HAP-1 (cell line): ENCODE measurements at regions not wholly inside any gene's neighbourhood (a gene's known extent, or its start where the extent isn't known, plus 50 kb on each side); places are given as distances from the start of the nearest gene placed in this dataset.

ENCODE experiments used
- DNase-seq, 2 experiments: peaks; one replicate each; pipeline ENCODE4 v3.0.0-alpha.2; 2016 to 2020; ENCODE audit warnings: low spot score in 2 of 2
- H3K27me3 ChIP-seq: fragments of 250-450 bp; sonication (Bioruptor Pico); 2 replicates; pipeline ENCODE4 v1.5.1; 2020; ENCODE audit warnings: low read depth, mild to moderate bottlenecking, moderate library complexity
- H3K36me3 ChIP-seq: fragments of 250-450 bp; sonication (Bioruptor Pico); replicated peaks from 2 replicates; pipeline ENCODE4 v1.5.1; 2020; ENCODE audit warnings: mild to moderate bottlenecking
- H3K4me1 ChIP-seq: fragments of 250-450 bp; sonication (Bioruptor Pico); 2 replicates; pipeline ENCODE4 v1.5.1; 2020; ENCODE audit warnings: mild to moderate bottlenecking
- H3K4me3 ChIP-seq: fragments of 250-450 bp; sonication (Bioruptor Pico); 2 replicates; pipeline ENCODE4 v1.5.1; 2020; ENCODE audit warnings: mild to moderate bottlenecking, moderate library complexity
- H3K9me3 ChIP-seq: fragments of 250-450 bp; sonication (Bioruptor Pico); 2 replicates; pipeline ENCODE4 v1.5.1; 2020; ENCODE audit warnings: mild to moderate bottlenecking, moderate library complexity
- in situ Hi-C: fragments of 300-500 bp; cut with MboI; formaldehyde crosslinking; loops from 3 replicates; pipeline ENCODE4 v1.14.3; 2020; ENCODE audit warnings: low sequenced_read_pairs, inconsistent platforms, mixed read lengths

- DNase-seq: peak; percentile 24 to 96
- in situ Hi-C loops: loop anchor here (25.0 kb wide), 1 partner anchor 100 kb away; no protein-coding TSS in a partner anchor
- Histone ChIP-seq H3K36me3 (no peaks in the 10 kb centered on the region), H3K4me3 (no peak overlapping the region), H3K9me3 (peaks cover 13% of the 10 kb centered on the region), H3K27me3 (no peaks in the 10 kb centered on the region), H3K4me1 (peaks cover 18% of the 10 kb centered on the region)
These were observed 479.9 kb upstream of the BTBD3 start for GRCh38 chr20:11437611-11438380.

- Histone ChIP-seq H3K27me3 (no peaks in the 10 kb centered on the region), H3K4me1 (peaks cover 23% of the 10 kb centered on the region), H3K36me3 (no peaks in the 10 kb centered on the region), H3K9me3 (peaks cover 13% of the 10 kb centered on the region), H3K4me3 (no peak overlapping the region)
- in situ Hi-C loops: loop anchor here (25.0 kb wide), 1 partner anchor 101 kb away; no protein-coding TSS in a partner anchor
- DNase-seq: peak; percentile 72 to 87
These were observed 479.3 kb upstream of the BTBD3 start for GRCh38 chr20:11438412-11438811.

- Histone ChIP-seq H3K4me3 (no peak overlapping the region), H3K27me3 (no peaks in the 10 kb centered on the region), H3K4me1 (peaks cover 17% of the 10 kb centered on the region), H3K36me3 (no peaks in the 10 kb centered on the region), H3K9me3 (no peaks in the 10 kb centered on the region)
- in situ Hi-C loops: loop anchor here (25.0 kb wide), 1 partner anchor 106 kb away; no protein-coding TSS in a partner anchor
- DNase-seq: peak in 1 of 2 experiments; percentile 64
These were observed 474.1 kb upstream of the BTBD3 start for GRCh38 chr20:11443382-11444119.

GRCh38 chr20:11445161-11445560 is 472.5 kb upstream of the BTBD3 start:
- no peaks in the 10 kb centered on the region for H3K27me3 ChIP-seq
- in situ Hi-C loops: loop anchor here (25.0 kb wide), 1 partner anchor 108 kb away; no protein-coding TSS in a partner anchor
- no peak for DNase-seq
- H3K4me1 ChIP-seq: peaks cover 11% of the 10 kb centered on the region
- no peaks in the 10 kb centered on the region for H3K36me3 ChIP-seq
- no peaks in the 10 kb centered on the region for H3K9me3 ChIP-seq
- no peak overlapping the region for H3K4me3 ChIP-seq

GRCh38 chr20:11445891-11446290 is 471.8 kb upstream of the BTBD3 start:
- H3K4me3 ChIP-seq: no peak overlapping the region
- in situ Hi-C loops: loop anchor here (25.0 kb wide), 1 partner anchor 109 kb away; no protein-coding TSS in a partner anchor
- H3K4me1 ChIP-seq: peaks cover 11% of the 10 kb centered on the region
- no peaks in the 10 kb centered on the region for H3K27me3 ChIP-seq
- DNase-seq: no peak
- no peaks in the 10 kb centered on the region for H3K9me3 ChIP-seq
- H3K36me3 ChIP-seq: no peaks in the 10 kb centered on the region

GRCh38 chr20:11447371-11448100 is 470.2 kb upstream of the BTBD3 start:
- DNase-seq: no peak

GRCh38 chr20:11448554-11448953 is 469.1 kb upstream of the BTBD3 start:
- in situ Hi-C loops: loop anchor here (25.0 kb wide), 1 partner anchor 111 kb away; no protein-coding TSS in a partner anchor
- Histone ChIP-seq H3K4me3 (no peak overlapping the region), H3K36me3 (no peaks in the 10 kb centered on the region), H3K9me3 (no peaks in the 10 kb centered on the region), H3K4me1 (peaks cover 4% of the 10 kb centered on the region), H3K27me3 (no peaks in the 10 kb centered on the region)
- no peak for DNase-seq

More at GRCh38 chr20:11447371-11448100, 470.2 kb upstream of the BTBD3 start:
- H3K4me1 ChIP-seq: peaks cover 11% of the 10 kb centered on the region
- H3K36me3 ChIP-seq: no peaks in the 10 kb centered on the region
- no peaks in the 10 kb centered on the region for H3K27me3 ChIP-seq
- in situ Hi-C loops: loop anchor here (25.0 kb wide), 1 partner anchor 110 kb away; no protein-coding TSS in a partner anchor
- H3K4me3 ChIP-seq: no peak overlapping the region
- H3K9me3 ChIP-seq: no peaks in the 10 kb centered on the region

- in situ Hi-C loops: no loop called here
- Histone ChIP-seq H3K9me3 (no peaks in the 10 kb centered on the region), H3K4me1 (peaks cover 22% of the 10 kb centered on the region), H3K36me3 (no peaks in the 10 kb centered on the region), H3K4me3 (no peak overlapping the region), H3K27me3 (no peaks in the 10 kb centered on the region)
- DNase-seq: no peak
These were observed 465.9 kb upstream of the BTBD3 start for GRCh38 chr20:11451793-11452291.

GRCh38 chr20:11452326-11452725 is 465.4 kb upstream of the BTBD3 start:
- H3K9me3 ChIP-seq: no peaks in the 10 kb centered on the region
- peaks cover 26% of the 10 kb centered on the region for H3K4me1 ChIP-seq
- in situ Hi-C loops: no loop called here
- H3K36me3 ChIP-seq: no peaks in the 10 kb centered on the region
- H3K27me3 ChIP-seq: no peaks in the 10 kb centered on the region
- no peak overlapping the region for H3K4me3 ChIP-seq
- DNase-seq: no peak

- H3K9me3 ChIP-seq: no peaks in the 10 kb centered on the region
- in situ Hi-C loops: no loop called here
- no peak for DNase-seq
- H3K4me3 ChIP-seq: no peak overlapping the region
- no peaks in the 10 kb centered on the region for H3K27me3 ChIP-seq
- peaks cover 34% of the 10 kb centered on the region for H3K4me1 ChIP-seq
- no peaks in the 10 kb centered on the region for H3K36me3 ChIP-seq
These were observed 464.3 kb upstream of the BTBD3 start for GRCh38 chr20:11453430-11453829.

GRCh38 chr20:11454966-11455799 is 462.5 kb upstream of the BTBD3 start:
- H3K4me3 ChIP-seq: no peak overlapping the region
- no peaks in the 10 kb centered on the region for H3K36me3 ChIP-seq
- DNase-seq: peak; percentile 78 to 96
- H3K9me3 ChIP-seq: no peaks in the 10 kb centered on the region
- in situ Hi-C loops: no loop called here
- peaks cover 44% of the 10 kb centered on the region for H3K4me1 ChIP-seq
- H3K27me3 ChIP-seq: no peaks in the 10 kb centered on the region

GRCh38 chr20:11457488-11457887 is 460.2 kb upstream of the BTBD3 start:
- Histone ChIP-seq H3K9me3 (no peaks in the 10 kb centered on the region), H3K4me3 (no peak overlapping the region)
- in situ Hi-C loops: no loop called here

More at GRCh38 chr20:11457488-11457887, 460.2 kb upstream of the BTBD3 start:
- Histone ChIP-seq H3K36me3 (no peaks in the 10 kb centered on the region), H3K4me1 (peaks cover 44% of the 10 kb centered on the region), H3K27me3 (no peaks in the 10 kb centered on the region)
- no peak for DNase-seq
